Dedifferentiated amniotic fluid mesenchymal stem cell (primary cell): ENCODE measurements at regions not wholly inside any gene's neighbourhood (a gene's known extent, or its start where the extent isn't known, plus 50 kb on each side); places are given as distances from the start of the nearest gene placed in this dataset.

ENCODE experiments used
- DNase-seq: peaks from one replicate; pipeline ENCODE4 v3.0.0-alpha.2; 2016; ENCODE audit errors: extremely low spot score

- no peak for DNase-seq
These were observed 152.0 kb downstream of the KCNA5 start for GRCh38 chr12:5195691-5196090.

GRCh38 chr12:5197131-5197530 is 153.5 kb downstream of the KCNA5 start:
- DNase-seq = no peak

- no peak for DNase-seq
These were observed 154.0 kb downstream of the KCNA5 start for GRCh38 chr12:5197656-5198055.

- DNase-seq = no peak
These were observed 156.8 kb downstream of the KCNA5 start for GRCh38 chr12:5200278-5201087.

GRCh38 chr12:5201554-5202218 is 158.0 kb downstream of the KCNA5 start:
- no peak for DNase-seq

GRCh38 chr12:5203274-5203673 is 159.6 kb downstream of the KCNA5 start:
- DNase-seq = no peak

GRCh38 chr12:5203720-5204119 is 160.0 kb downstream of the KCNA5 start:
- DNase-seq = no peak

GRCh38 chr12:5204271-5204670 is 160.6 kb downstream of the KCNA5 start:
- DNase-seq = no peak

- DNase-seq = no peak
These were observed 161.2 kb downstream of the KCNA5 start for GRCh38 chr12:5204831-5205230.

GRCh38 chr12:5206401-5207175 is 162.9 kb downstream of the KCNA5 start:
- no peak for DNase-seq

- no peak for DNase-seq
These were observed 166.7 kb downstream of the KCNA5 start for GRCh38 chr12:5210179-5210922.

GRCh38 chr12:5210923-5211290 is 167.2 kb downstream of the KCNA5 start:
- no peak for DNase-seq

- DNase-seq = no peak
These were observed 169.7 kb downstream of the KCNA5 start for GRCh38 chr12:5213336-5213735.

GRCh38 chr12:5213990-5214389 is 170.3 kb downstream of the KCNA5 start:
- no peak for DNase-seq

GRCh38 chr12:5217936-5218335 is 174.3 kb downstream of the KCNA5 start:
- no peak for DNase-seq

- no peak for DNase-seq
These were observed 176.4 kb downstream of the KCNA5 start for GRCh38 chr12:5220099-5220498.

- no peak for DNase-seq
These were observed 177.2 kb downstream of the KCNA5 start for GRCh38 chr12:5220835-5221234.

- DNase-seq = no peak
These were observed 178.4 kb downstream of the KCNA5 start for GRCh38 chr12:5222011-5222461.

- DNase-seq = no peak
These were observed 179.1 kb downstream of the KCNA5 start for GRCh38 chr12:5222729-5223128.

- no peak for DNase-seq
These were observed 180.2 kb downstream of the KCNA5 start for GRCh38 chr12:5223881-5224280.

GRCh38 chr12:5226581-5226980 is 182.9 kb downstream of the KCNA5 start:
- no peak for DNase-seq
